ENCODE measurements at regions not wholly inside any gene's neighbourhood (a gene's known extent, or its start where the extent isn't known, plus 50 kb on each side); places are given as distances from the start of the nearest gene placed in this dataset.
"Not testable (repeated sequence)": the region's sequence is repeated elsewhere in the genome, so short reads cannot be mapped to it uniquely, and the experiment has no call there.

DNA sequence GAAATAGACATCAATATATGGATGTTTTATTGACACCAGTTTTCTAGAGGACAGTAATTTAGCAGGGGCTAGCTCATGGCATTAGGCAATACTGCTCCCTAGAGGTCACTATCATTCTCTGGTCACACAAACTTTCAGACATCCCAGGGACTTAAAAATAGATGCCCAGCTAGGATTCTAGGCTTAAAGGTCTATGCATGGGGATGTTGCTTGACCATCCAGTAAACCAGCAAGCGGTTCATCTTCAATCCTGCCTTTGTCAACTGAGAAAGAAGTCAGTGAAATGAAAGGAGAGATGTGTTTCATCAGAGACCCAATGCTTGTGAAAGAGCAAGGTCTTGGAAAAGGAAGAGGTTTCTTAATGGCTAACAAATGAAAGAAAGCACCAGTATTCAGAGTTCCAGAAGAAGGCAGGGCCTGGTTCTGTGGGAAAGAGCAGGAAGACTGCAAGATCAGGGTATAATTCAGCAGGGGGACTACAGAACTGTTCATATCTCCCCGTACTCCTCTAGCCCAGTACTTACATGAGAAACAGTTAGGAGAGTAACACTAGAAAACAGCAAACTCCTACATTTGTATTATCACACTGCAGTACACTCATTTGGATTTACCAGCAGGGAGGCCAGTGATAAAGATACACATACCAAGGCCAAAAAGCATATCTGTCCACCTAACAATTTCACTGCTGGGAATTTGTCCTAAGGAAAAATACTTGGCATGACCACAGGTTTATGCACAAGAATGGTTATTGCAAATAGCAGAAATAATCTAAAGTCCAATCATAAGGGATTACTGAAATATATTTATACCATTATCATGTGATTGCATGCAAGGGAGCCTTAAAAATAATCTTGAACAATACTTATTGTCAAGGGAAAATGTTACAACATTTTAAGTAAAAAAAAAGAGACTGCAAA is 151.4 kb upstream of the LAMA2 start:
- no peak for DNase-seq

DNA sequence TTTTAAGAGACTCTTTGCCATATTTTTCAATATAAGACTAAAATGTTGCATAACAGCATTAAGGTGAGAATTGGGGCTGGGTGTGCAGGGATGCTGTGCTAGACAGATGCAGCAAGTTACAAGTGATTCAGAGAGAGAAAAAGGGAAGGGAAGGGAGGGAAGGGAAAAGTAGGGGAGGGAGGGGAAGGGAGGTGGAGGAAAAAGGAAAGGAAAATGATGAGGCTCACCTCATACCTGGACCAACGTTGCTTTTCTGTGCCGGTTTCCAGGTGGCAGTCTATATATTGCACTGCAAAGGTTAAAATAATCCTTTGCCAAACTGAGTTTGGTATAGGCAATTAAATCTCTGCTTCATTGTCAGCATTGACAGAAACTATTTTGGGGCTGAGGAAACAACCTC is 155.4 kb upstream of the LAMA2 start:
- DNase-seq: no peak

DNA sequence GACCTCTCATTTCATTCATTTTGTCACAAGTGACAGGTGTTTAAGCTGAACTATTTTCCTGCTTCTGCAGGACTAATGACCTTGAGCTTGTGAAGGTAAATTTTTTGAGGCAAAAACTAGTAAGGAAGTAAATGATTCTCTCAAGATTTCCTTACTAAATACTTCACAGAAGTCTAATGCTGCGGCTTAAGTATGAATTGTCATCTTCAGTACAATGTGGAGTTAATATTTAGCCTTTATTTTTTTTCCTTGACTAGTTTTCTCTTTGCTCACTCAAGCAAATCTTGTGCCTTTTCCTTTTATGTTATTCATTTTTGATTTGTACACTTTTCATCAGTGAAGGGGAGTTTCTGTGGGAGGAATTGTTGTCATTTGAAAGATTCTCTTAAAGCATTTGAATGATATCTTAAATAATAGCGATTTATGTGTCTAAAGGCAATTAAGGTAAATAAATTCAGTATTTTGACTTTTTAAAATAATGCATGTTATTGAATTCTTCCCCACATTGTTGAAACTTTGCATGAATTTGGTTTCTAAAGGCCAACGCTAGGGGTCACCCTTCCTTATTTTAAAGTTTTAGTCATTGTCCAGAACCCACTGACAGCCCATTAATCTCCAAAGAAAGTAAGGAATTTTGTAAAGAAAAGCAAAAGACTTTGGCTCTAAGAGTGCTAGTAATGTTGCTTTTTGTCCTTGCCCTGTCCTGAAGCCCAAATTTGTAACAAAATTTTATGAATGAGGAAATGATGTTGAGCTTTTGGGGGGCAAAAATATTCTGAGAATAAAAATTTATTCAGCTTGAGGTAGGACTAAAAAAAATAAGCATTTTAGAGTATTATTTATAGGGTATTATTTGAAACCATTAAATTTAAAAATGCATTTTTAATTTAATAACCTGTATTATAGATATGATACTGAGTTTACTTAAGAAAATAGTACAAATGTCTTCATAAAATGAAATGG is 157.4 kb upstream of the LAMA2 start:
- DNase-seq: no peak

DNA sequence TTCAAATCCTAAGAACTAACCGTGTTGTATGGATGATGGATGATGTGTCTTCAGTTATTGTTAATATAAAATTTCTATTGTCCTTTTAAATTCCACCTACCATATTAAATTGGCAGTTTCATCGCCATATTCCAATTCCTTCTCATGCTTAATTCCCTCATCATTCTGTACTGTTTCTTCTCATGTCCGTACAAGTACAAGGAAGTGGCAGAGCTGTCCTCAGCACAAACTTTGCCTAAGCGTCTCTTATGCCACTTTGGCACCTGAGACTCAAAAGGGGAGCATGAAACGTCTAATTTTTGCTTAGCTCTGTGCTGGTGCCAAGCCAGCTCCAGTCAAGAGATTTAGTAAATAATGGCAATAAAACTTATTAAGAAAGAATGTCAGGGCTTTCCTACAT is 158.2 kb upstream of the LAMA2 start:
- no peak for DNase-seq

DNA sequence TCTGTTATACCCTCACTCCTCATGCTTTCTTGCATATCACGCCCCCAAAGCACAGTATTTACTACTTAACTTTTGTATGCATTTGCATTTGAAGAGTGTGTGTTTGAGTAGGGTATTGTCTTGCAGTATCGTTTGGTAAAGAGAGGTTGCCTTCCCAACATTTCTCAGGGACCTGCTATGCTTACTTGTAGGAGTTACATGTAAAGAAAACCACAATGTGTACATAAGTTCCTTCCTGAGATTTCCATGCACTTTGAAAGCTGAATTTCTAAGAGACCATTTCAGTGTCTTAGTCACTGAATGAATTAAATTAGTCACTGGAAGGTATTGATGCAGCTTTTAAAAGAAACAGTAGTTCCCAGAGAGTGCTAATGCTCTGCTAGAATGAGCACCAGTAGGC is 159.3 kb upstream of the LAMA2 start:
- DNase-seq: no peak

DNA sequence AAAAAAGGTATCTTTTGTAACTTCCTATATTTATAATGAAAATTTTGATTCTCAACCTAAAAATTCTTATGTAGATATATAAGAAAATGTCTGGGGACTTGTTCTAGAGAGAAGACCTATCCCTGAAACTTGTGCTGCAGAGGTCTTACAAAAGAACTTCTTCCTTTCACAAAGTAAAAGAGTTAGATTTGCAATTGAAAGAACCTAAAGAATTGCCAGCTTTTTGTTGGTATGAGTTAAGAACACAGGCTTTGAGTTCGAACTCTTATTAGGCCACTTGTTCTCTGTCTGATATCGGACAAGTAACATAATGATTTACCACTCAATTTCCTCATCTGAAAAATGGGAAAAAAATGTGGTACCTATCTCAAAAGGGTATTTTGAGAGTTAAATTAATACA is 162.0 kb upstream of the LAMA2 start:
- no peak for DNase-seq

DNA sequence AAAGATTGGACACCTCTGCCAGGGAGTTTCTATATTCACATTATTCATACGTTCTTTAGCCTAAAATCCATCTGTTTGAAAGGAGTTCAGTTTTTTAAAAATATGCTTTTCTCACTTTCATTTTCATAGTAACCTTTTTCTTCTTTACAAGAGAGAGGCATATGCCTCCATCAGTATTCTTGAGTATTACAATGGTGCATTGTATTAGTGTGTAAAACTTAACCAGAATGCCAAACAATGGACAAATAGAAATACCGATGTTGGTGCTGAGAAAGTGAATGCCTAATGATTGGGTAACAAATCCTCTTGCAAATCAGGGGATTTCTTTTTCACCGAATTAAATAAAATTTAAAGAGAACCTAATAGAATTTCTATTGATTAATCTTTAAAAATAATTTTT is 163.2 kb upstream of the LAMA2 start:
- no peak for DNase-seq

DNA sequence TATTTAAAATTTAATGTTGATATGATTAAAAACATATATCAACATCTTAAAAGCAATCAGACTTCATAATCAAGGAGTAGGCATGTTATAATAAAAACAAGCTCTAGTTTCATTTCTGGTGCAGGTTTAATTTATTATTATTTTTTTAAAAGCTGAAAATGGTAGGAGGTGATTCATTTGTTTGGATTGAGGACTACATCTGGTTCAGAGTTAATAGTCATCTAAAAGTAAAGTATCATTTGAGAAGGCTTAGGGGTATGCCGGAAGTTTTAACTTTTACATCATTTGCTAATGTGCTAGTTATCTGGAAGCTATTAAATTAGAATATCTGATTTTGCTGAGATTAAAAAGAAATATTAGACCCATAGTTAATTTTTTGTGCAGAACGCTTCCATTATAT is 169.5 kb upstream of the LAMA2 start:
- DNase-seq: no peak

DNA sequence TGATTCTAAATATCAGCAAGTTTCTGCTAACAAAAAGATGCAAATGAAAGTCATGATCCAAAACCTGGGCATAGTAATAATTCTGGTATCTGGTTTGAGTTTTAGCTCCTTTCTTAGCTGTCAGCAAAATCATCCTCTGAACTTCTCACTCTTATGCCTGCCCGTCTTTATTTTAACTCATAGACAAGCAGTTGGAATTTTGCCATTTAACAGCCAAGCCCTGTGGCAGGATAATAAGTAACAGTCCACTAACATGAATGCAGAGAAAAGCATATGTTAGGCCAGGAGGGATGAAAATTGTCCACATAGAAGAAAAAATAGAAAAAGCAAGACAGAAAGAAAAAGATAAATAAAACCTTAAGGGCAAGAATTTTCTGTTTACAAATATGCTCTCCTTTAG is 170.0 kb upstream of the LAMA2 start:
- DNase-seq: no peak

DNA sequence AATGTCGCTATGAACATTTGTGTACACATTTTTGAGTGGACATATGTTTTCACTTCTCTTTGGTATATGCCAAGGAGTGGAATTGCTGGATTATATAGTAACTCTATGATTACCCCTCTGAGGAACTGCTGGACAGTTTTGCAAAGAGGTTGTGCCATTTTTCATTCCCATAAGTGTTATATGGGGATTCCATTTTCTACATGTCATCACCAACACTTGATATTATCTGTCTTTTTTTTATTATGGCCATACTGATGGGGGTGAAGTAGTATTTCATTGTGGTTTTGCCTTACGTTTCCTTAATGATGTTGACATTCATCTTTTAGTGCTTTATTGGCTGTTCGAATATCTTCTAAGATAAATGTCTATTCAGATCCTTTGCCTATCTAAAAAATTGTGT is 171.8 kb upstream of the LAMA2 start:
- no peak for DNase-seq

DNA sequence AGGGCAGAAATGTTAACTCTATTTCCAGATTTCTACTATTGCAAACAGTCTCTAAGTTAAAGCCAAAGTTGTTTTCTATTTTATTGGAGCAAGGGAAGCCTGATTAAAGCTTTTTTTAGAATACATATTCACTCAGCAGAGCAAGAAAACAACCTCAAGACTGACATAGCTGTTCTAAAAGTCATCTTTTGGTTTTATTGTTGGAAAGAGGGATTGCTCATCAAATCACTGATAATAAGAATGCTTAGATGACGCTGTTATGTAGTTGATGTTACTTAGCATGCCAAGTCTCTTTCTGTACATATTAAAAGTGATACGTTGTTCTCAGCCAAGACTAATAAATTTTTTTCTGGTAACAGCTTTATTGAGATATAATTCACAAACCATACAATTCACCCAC is 172.6 kb upstream of the LAMA2 start:
- DNase-seq: no peak

DNA sequence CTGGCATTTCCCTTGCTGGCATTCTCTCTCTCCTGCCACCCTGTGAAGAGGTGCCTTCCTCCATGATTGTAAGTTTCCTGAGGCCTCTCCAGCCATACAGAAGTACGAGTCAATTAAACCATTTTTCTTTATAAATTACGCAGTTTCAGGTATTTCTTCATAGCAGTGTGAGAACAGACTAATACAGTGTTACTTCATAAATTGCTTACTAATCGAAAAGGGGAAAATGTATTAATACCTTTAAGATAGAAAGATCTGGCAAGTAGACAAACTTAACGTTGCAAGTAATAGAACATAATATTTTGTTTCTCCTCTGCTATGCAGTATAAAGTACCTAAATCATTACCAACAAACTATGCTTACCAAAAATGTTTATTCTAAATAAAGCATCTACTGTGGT is 178.3 kb upstream of the LAMA2 start:
- DNase-seq: no peak

DNA sequence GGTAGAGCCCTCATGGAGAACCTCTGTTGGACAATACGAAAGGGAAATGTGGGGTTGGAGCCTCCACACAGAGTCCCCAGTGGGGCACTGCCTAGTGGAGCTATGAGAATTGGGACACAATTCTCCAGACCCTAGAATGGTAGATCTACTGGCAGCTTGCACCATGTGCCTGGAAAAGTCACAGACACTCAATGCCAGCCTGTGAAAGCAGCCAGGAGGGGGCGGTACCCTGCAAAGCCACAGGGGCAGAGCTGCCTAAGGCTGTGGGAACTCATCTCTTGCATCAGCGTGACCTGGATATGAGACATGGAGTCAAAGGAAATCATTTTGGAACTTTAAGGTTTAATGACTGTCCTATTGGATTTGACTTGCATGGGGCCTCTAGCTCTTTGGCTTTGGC is 179.1 kb upstream of the LAMA2 start:
- DNase-seq: not testable (repeated sequence)

DNA sequence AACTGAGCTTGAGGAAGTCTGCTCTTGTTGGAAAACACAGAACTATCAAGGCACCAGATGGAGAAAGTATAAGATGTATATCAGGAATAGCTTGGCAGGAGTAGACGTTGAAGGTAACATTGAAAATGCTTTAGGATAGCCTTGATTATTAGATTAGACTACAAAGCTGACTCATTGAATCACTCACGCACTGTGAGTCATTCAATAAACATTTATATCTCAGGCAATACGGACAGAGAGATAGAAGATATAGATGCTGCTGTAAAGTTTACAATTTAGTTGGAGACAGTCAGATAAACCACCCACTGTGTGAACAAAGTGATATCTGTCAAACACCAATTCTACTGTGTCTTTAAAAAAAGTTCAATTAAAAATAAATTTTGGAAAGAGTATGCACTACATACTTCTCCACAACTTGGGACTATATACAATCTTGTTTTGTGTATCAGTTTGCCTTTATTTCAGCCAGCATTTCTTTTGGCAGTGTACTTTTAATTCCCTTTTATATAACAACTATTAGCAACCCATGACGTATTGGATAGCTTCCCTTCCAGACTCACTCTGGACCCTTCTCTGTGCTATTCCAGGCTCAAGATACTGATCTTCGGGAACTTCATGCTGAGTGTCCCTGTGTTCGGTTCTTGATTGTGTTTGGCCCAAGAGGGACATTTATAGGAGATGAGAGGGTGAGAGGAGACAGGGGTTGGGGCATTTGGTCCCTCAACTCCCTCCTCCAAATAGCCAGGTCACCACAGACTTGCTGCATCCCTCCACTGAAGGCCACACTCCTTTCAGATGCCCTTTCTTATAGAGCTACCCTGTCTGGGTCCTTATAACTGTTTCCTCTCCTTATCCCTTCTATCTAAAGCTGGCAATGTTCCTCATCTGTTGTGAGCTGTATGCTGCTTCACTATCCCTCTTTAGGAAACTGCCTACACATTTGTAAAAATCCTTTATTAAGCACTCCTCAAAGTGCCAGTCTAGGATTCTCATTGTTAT is 176.6 kb upstream of the PTPRK start:
- DNase-seq: no peak

DNA sequence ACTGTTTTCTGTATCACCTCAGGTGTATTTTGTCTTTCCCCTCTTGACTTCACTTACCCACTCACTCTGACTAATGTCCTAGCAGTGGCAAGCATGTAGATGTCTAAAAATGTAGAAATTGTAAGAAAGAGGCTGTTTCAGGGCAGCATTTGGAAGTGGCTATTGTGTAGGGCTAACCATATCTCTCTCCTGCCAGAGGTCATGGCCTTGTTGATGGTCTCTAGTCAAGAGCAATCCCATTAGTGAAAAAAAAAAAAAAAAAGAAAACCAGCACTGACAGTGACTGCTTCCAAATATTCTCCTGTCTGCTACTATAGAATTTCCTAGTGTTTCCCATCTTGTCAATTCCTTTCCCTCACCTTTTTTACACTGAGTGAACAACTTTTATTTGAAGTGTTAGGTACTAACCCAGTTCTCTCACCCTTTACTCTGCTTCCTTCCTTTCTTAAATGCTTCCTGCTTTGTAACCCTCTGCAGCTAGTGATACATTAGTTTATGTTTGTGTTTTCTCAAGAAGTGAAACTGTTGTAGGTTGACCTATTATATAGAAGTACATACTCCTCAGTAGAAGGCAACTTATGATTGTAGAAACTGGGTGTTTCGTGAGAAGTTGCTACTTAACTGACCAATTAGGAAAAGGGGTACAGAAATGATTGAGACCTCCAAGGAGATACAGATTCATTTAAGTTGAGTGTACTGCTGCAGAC is 174.1 kb upstream of the PTPRK start:
- DNase-seq: no peak

DNA sequence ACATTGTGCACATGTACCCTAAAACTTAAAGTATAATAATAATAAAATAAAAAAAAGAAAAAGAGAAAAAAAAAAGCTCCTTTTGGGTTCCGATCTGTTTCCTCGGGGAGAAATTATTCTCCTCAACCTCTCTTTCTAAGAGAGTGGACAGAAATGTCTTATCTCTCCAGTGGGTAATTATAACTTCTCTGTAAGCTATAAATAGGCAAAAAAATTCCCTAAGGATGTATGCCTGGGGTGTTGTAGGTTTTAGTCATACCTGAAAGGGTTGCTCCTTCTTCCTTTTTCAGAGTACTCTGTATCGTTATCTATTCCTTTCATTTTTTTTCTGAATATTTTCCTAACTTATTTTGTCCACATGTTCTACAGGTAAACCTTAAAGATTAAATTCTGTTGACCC is 169.7 kb upstream of the PTPRK start:
- DNase-seq: no peak

DNA sequence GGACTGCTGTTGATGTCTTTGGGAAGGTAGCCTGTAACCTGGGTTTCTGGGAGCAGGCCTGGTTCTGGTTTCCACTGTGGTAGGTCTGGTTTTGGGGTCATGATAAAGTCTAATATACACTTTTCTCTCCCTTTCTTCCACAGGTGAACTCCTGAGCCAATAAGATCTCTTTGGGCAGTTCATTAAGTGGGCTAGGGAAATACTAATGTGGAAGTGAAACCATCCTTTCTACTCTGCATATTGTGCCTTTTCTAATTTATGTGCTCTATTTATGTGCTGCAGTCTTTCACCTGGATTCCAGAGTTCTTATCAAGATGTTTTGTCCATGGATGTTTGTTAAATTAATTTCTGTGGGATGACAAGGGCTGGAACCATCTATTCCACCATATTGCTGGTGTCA is 165.7 kb upstream of the PTPRK start:
- DNase-seq: no peak

DNA sequence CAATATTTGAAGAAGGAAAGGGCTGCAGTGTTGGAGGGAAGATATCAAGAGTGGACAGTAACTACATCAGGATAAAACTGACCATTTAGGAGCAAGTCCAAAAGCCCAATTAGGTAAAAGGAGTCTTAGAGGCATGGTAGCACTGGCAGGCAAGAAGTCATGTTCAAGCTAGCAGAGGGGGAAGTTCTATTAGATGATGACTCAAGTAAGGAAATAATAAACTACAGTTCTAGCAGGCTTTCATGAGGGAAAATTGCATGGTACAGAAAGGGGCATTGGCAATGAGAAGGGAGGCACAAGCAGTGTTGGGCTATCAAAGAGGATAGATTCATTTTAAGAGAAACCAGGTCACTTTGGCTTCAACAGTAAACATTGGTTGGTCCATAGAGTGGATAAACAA is 156.1 kb upstream of the PTPRK start:
- DNase-seq: no peak

DNA sequence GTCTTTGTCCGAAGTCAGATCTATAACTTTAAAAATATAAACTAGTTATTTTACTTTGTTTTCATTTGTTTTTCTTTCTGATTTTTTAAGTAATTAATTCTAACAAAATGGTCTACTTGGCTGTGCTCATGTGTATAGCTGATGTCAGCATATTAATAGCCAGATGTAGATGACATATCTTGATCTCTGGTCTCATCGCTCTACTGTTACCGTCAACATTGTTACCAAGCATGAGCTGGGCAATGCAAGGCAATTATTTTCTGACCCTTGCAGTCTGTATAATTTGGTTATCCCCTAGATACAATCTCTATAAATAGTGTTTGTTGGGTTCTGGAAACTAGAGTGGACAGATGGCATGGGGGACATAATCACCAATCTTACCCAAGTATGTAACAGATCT is 151.6 kb upstream of the PTPRK start:
- DNase-seq: no peak

DNA sequence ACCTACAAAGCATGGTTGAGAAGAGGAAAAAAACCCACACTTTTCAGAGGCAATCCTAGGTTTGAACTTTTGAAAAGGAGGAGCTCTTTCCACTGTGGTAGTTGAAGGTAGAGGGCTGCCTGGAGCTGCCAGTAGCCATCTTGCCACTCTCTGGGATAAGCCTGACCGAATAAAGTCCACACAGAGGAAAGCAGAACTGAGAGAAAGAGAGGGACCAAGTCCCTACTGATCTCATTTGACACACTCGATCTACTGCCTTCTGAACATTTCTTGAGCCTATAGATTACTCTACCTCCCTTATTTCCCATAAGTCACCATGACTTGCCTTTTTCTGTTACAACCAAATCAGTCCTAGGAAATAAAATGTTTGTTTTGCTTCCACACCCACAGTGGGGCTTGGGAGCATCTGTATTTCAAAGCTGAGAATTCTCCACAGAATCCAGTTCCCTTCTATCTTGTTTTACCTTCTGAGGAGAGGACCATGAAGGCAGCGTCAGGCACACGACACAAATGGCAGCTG is 147.0 kb upstream of the PTPRK start:
- no peak for DNase-seq

DNA sequence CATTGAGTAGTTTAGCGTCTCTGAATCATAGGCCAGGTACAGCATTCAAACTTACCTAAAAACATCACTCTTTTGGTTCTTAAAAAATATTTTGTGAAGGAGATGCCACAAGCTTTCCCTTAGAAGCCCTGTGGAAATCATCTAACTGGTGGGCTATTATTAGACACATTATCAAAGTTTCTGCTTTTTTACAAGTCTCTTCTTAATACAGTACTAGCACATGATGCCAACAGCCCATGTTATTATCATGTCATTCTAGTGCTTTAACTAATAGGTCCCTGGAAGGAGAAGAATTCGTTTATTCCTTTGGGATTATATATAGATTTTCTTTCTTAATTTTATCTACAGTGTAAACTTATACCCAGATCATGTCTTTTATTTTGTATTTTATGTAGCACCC is 146.0 kb upstream of the PTPRK start:
- DNase-seq: no peak

DNA sequence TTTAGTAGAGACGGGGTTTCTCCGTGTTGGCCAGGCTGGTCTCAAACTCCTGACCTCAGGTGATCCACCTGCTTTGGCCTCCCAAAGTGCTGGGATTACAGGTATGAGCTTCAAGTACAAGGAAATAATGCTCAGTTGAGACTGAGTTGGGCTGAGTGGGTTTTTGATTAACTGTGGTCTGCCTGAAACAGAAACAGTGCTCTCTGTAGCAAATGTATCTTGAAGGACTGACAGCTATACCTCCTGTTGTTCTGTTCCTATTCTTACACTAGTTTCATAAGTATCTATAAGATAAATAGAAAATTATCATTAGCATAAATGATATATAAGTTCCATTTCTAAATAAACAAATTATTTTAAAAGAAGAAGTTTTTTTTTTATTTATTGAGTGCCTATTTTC is 142.8 kb upstream of the PTPRK start:
- no peak for DNase-seq

Data from NCI-H187 treated with DMSO at 0.1 percent for 48 hours (cell line).